ENCODE measurements at regions not wholly inside any gene's neighbourhood (a gene's known extent, or its start where the extent isn't known, plus 50 kb on each side); places are given as distances from the start of the nearest gene placed in this dataset.

- no peak for TF ChIP-seq CTCF (conservative IDR thresholded peaks at IDR 0.05)
- no peak for TF ChIP-seq ZFX (IDR thresholded peaks at IDR 0.05)
Measured at GRCh38 chr13:48862572-48862971, 113.1 kb upstream of the FNDC3A start.
